CD4-positive, alpha-beta T cell treated with Interleukin-6 for 4 hours (primary cell): ENCODE measurements at regions not wholly inside any gene's neighbourhood (a gene's known extent, or its start where the extent isn't known, plus 50 kb on each side); places are given as distances from the start of the nearest gene placed in this dataset.
"Not testable (repeated sequence)": the region's sequence is repeated elsewhere in the genome, so short reads cannot be mapped to it uniquely, and the experiment has no call there.

Experiments
- DNase-seq: peaks from one replicate; pipeline ENCODE4 v3.0.0-alpha.2; 2020; ENCODE audit warnings: mixed read lengths

GRCh38 chr18:1503847-1504246, 599.2 kb downstream of the ADCYAP1 start:
- no peak for DNase-seq

GRCh38 chr18:1505856-1506255, 601.2 kb downstream of the ADCYAP1 start:
- DNase-seq: no peak

GRCh38 chr18:1510542-1511179, 606.0 kb downstream of the ADCYAP1 start:
- DNase-seq: no peak

GRCh38 chr18:1511619-1512311, 607.1 kb downstream of the ADCYAP1 start:
- DNase-seq: no peak

GRCh38 chr18:1513519-1513918, 608.8 kb downstream of the ADCYAP1 start:
- no peak for DNase-seq

GRCh38 chr18:1521588-1522248, 617.0 kb downstream of the ADCYAP1 start:
- DNase-seq: not testable (repeated sequence)

GRCh38 chr18:1522249-1522615, 617.6 kb downstream of the ADCYAP1 start:
- DNase-seq: no peak

GRCh38 chr18:1526991-1527390, 622.3 kb downstream of the ADCYAP1 start:
- no peak for DNase-seq

GRCh38 chr18:1527805-1528204, 623.1 kb downstream of the ADCYAP1 start:
- no peak for DNase-seq

- DNase-seq: no peak
Measured at GRCh38 chr18:1528447-1528846, 623.8 kb downstream of the ADCYAP1 start.

- DNase-seq: no peak
Measured at GRCh38 chr18:1528964-1529509, 624.4 kb downstream of the ADCYAP1 start.

GRCh38 chr18:1530650-1531049, 626.0 kb downstream of the ADCYAP1 start:
- no peak for DNase-seq

- no peak for DNase-seq
Measured at GRCh38 chr18:1539276-1539675, 634.6 kb downstream of the ADCYAP1 start.

- DNase-seq: no peak
Measured at GRCh38 chr18:1541478-1541877, 636.8 kb downstream of the ADCYAP1 start.

- DNase-seq: no peak
Measured at GRCh38 chr18:1542230-1542774, 637.6 kb downstream of the ADCYAP1 start.

- no peak for DNase-seq
Measured at GRCh38 chr18:1544016-1544415, 639.3 kb downstream of the ADCYAP1 start.

GRCh38 chr18:1557711-1558110, 653.0 kb downstream of the ADCYAP1 start:
- not testable (repeated sequence) for DNase-seq

- no peak for DNase-seq
Measured at GRCh38 chr18:1559563-1559962, 654.9 kb downstream of the ADCYAP1 start.

- no peak for DNase-seq
Measured at GRCh38 chr18:1564793-1565192, 660.1 kb downstream of the ADCYAP1 start.

GRCh38 chr18:1571206-1571605, 666.5 kb downstream of the ADCYAP1 start:
- DNase-seq: no peak

GRCh38 chr18:1573732-1574131, 669.1 kb downstream of the ADCYAP1 start:
- no peak for DNase-seq

GRCh38 chr18:1575084-1575483, 670.4 kb downstream of the ADCYAP1 start:
- no peak for DNase-seq

- no peak for DNase-seq
Measured at GRCh38 chr18:1578505-1578904, 673.8 kb downstream of the ADCYAP1 start.

- DNase-seq: no peak
Measured at GRCh38 chr18:1581581-1581980, 676.9 kb downstream of the ADCYAP1 start.
